DND-41 (cell line): ENCODE measurements at regions not wholly inside any gene's neighbourhood (a gene's known extent, or its start where the extent isn't known, plus 50 kb on each side); places are given as distances from the start of the nearest gene placed in this dataset.

Experiments used
- EZH2 ChIP-seq: IDR thresholded peaks from 3 replicates; pipeline ENCODE4 v1.6.1; 2012; ENCODE audit warnings: borderline replicate concordance, low read depth, mild to moderate bottlenecking, moderate library complexity, low read length, inconsistent platforms; ENCODE audit not compliant: severe bottlenecking
- TF ChIP-seq, protein P1 (sequence below): IDR thresholded peaks from 2 replicates; pipeline ENCODE4 v1.5.1; 2012; ENCODE audit warnings: borderline replicate concordance, low read length, moderate library complexity, mild to moderate bottlenecking; ENCODE audit not compliant: poor library complexity, severe bottlenecking; ENCODE audit errors: extremely low read depth

DNA sequence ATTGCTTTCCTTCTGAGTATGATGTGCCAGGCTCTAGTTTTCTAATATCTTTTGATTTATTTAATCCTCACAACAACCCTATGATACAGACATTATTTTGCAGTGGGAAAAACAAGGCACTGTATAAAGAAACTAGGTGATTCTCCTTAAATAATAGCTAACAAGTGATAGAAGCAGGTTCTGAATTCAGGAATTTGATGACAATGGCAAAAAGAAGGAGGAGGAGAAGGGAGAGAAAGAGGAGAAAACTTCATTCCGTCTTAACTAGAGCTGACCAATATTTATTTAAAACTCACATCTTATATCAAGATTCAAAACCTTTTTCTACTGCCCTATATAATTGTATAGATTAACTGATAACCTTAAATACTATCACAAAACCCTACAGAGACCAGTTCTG is 1477.1 kb upstream of the PCDH7 start:
- TF ChIP-seq, protein P1, sequence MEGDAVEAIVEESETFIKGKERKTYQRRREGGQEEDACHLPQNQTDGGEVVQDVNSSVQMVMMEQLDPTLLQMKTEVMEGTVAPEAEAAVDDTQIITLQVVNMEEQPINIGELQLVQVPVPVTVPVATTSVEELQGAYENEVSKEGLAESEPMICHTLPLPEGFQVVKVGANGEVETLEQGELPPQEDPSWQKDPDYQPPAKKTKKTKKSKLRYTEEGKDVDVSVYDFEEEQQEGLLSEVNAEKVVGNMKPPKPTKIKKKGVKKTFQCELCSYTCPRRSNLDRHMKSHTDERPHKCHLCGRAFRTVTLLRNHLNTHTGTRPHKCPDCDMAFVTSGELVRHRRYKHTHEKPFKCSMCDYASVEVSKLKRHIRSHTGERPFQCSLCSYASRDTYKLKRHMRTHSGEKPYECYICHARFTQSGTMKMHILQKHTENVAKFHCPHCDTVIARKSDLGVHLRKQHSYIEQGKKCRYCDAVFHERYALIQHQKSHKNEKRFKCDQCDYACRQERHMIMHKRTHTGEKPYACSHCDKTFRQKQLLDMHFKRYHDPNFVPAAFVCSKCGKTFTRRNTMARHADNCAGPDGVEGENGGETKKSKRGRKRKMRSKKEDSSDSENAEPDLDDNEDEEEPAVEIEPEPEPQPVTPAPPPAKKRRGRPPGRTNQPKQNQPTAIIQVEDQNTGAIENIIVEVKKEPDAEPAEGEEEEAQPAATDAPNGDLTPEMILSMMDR: no peak
- no peak for TF ChIP-seq EZH2
